GM21825 (cell line): ENCODE measurements at regions not wholly inside any gene's neighbourhood (a gene's known extent, or its start where the extent isn't known, plus 50 kb on each side); places are given as distances from the start of the nearest gene placed in this dataset.
"Not testable (repeated sequence)": the region's sequence is repeated elsewhere in the genome, so short reads cannot be mapped to it uniquely, and the experiment has no call there.

Experiments used
- ATAC-seq: cut with Tn5 transposase; IDR thresholded peaks from one replicate; pipeline ENCODE4 v1.9.1; 2021; ENCODE audit warnings: mild to moderate bottlenecking, moderate library complexity; ENCODE audit not compliant: unreplicated experiment

GRCh38 chr16:88161623-88162275 is 210.5 kb downstream of the BANP start:
- ATAC-seq, result not testable (repeated sequence)

- not testable (repeated sequence) for ATAC-seq
Observed at GRCh38 chr16:88162778-88163177, 211.5 kb downstream of the BANP start.

- not testable (repeated sequence) for ATAC-seq
Observed at GRCh38 chr16:88164196-88165039, 213.2 kb downstream of the BANP start.

- not testable (repeated sequence) for ATAC-seq
Observed at GRCh38 chr16:88165040-88165544, 213.9 kb downstream of the BANP start.

GRCh38 chr16:88165683-88166082 is 214.4 kb downstream of the BANP start:
- ATAC-seq, result not testable (repeated sequence)

- ATAC-seq, result not testable (repeated sequence)
Observed at GRCh38 chr16:88166209-88166773, 215.1 kb downstream of the BANP start.

GRCh38 chr16:88167798-88168556 is 214.8 kb upstream of the ZNF469 start:
- not testable (repeated sequence) for ATAC-seq

GRCh38 chr16:88168557-88168949 is 214.2 kb upstream of the ZNF469 start:
- not testable (repeated sequence) for ATAC-seq

- ATAC-seq, result not testable (repeated sequence)
Observed at GRCh38 chr16:88169136-88169830, 213.5 kb upstream of the ZNF469 start.

GRCh38 chr16:88169831-88170165 is 213.0 kb upstream of the ZNF469 start:
- not testable (repeated sequence) for ATAC-seq

GRCh38 chr16:88170528-88170991 is 212.2 kb upstream of the ZNF469 start:
- ATAC-seq, result no peak

- ATAC-seq, result not testable (repeated sequence)
Observed at GRCh38 chr16:88171126-88171525, 211.6 kb upstream of the ZNF469 start.

- ATAC-seq, result not testable (repeated sequence)
Observed at GRCh38 chr16:88176184-88176583, 206.6 kb upstream of the ZNF469 start.

GRCh38 chr16:88176591-88177180 is 206.1 kb upstream of the ZNF469 start:
- ATAC-seq, result not testable (repeated sequence)

- ATAC-seq, result not testable (repeated sequence)
Observed at GRCh38 chr16:88178251-88178650, 204.5 kb upstream of the ZNF469 start.

- not testable (repeated sequence) for ATAC-seq
Observed at GRCh38 chr16:88178896-88179295, 203.9 kb upstream of the ZNF469 start.

GRCh38 chr16:88182967-88183881 is 199.5 kb upstream of the ZNF469 start:
- ATAC-seq, result not testable (repeated sequence)

- ATAC-seq, result not testable (repeated sequence)
Observed at GRCh38 chr16:88184053-88184452, 198.7 kb upstream of the ZNF469 start.
